GM12878 (cell line): ENCODE measurements at regions not wholly inside any gene's neighbourhood (a gene's known extent, or its start where the extent isn't known, plus 50 kb on each side); places are given as distances from the start of the nearest gene placed in this dataset.

ENCODE experiments used
- ATAC-seq: fragments of 200-7000 bp; cut with Tn5 transposase; 3 replicates; pipeline ENCODE4 v1.9.1; 2020; ENCODE audit warnings: mild to moderate bottlenecking, moderate library complexity
- BruUV-seq: library from RNA; stranded (reverse); fragments of 400-500 nt; replicated peaks from 2 replicates; lab custom pipeline; 2021; lab: Mats Ljungman, UMichigan
- CTCF ChIA-PET: fragments of 300-600 bp; sonication (Branson Sonifier 250); formaldehyde crosslinking; extraction: SDS; loops from one replicate; lab custom pipeline; 2021; ENCODE audit warnings: inconsistent platforms; lab: Yijun Ruan, JAX
- POLR2A ChIA-PET: fragments of 350-600 bp; formaldehyde crosslinking; extraction: SDS; loops from one replicate; lab custom pipeline; 2021; ENCODE audit warnings: inconsistent platforms; lab: Charles Lee
- RAD21 ChIA-PET: fragments of 300-600 bp; sonication (Branson Sonifier 250); formaldehyde crosslinking; loops from one replicate; lab custom pipeline; 2023; ENCODE audit warnings: antibody characterized with exemption; ENCODE audit not compliant: unreplicated experiment; lab: Charles Lee
- SMC1A ChIA-PET: fragments of 300-600 bp; sonication (Branson Sonifier 250); formaldehyde crosslinking; loops from one replicate; lab custom pipeline; 2023; ENCODE audit not compliant: unreplicated experiment, uncharacterized antibody; lab: Charles Lee
- DNase-seq: peaks from one replicate; pipeline ENCODE4 v3.0.0-alpha.2; 2011; ENCODE audit warnings: low read depth, low spot score
- FAIRE-seq: peaks from 3 replicates; lab custom pipeline; 2011; peaks lifted over from hg19 to GRCh38; lab: Jason Lieb, UNC
- H2AFZ ChIP-seq: 2 replicates; pipeline ENCODE4 v1.6.0; 2011; ENCODE audit warnings: low read depth, low read length, control low read depth; ENCODE audit not compliant: control insufficient read depth
- H3K27ac ChIP-seq: 2 replicates; pipeline ENCODE4 v1.5.1; 2011; ENCODE audit warnings: control low read depth; ENCODE audit not compliant: control insufficient read depth, insufficient read depth
- H3K27me3 ChIP-seq, 2 experiments: replicated peaks in 1 of 2; 2 replicates each; pipeline versions ENCODE4 v1.6.0 to v1.6.1; 2011; ENCODE audit warnings: low read length in 1 of 2; ENCODE audit not compliant: control insufficient read depth in 2 of 2, insufficient read depth in 2 of 2
- H3K36me3 ChIP-seq, 2 experiments: 2 replicates each; pipeline ENCODE4 v1.5.1; 2011; ENCODE audit warnings: low read length in 1 of 2; ENCODE audit not compliant: control insufficient read depth in 2 of 2, insufficient read depth in 2 of 2
- H3K4me1 ChIP-seq: 2 replicates; pipeline ENCODE4 v1.6.1; 2011; ENCODE audit warnings: mild to moderate bottlenecking, low read length, moderate library complexity, mixed read lengths; ENCODE audit not compliant: control insufficient read depth, insufficient read depth
- H3K4me2 ChIP-seq: 2 replicates; pipeline ENCODE4 v1.6.0; 2011; ENCODE audit warnings: control low read depth; ENCODE audit not compliant: control insufficient read depth, insufficient read depth
- H3K4me3 ChIP-seq: fragments of 200-600 bp; sonication (generic); 2 replicates; pipeline ENCODE4 v1.5.1; 2016
- H3K79me2 ChIP-seq: 2 replicates; pipeline ENCODE4 v1.6.0; 2011; ENCODE audit warnings: low read length; ENCODE audit not compliant: control insufficient read depth, insufficient read depth
- H3K9ac ChIP-seq: 2 replicates; pipeline ENCODE4 v1.8.0; 2011; ENCODE audit warnings: low read length, control low read depth, mixed read lengths; ENCODE audit not compliant: control insufficient read depth, insufficient read depth
- H3K9me3 ChIP-seq: replicated peaks from 3 replicates; pipeline ENCODE4 v1.5.1; 2011; ENCODE audit warnings: mild to moderate bottlenecking, low read length; ENCODE audit not compliant: control insufficient read depth, insufficient read depth
- H4K20me1 ChIP-seq: 2 replicates; pipeline ENCODE4 v1.6.0; 2011; ENCODE audit not compliant: control insufficient read depth, insufficient read depth
- GABPA ChIP-seq: IDR thresholded peaks from 2 replicates; pipeline ENCODE4 v1.6.1; 2014; ENCODE audit warnings: antibody characterized with exemption, low read depth, mild to moderate bottlenecking, inconsistent platforms
- NR2C2 ChIP-seq: IDR thresholded peaks from 2 replicates; pipeline ENCODE4 v1.6.1; 2011; ENCODE audit warnings: borderline replicate concordance, low read depth; ENCODE audit not compliant: control insufficient read depth, insufficient read length
- WRNIP1 ChIP-seq: IDR thresholded peaks from 2 replicates; pipeline ENCODE4 v1.6.1; 2011; ENCODE audit warnings: low read depth, low read length, improper control_type of control experiment, borderline replicate concordance
- ZBTB4 ChIP-seq: fragments of 450-650 bp; formaldehyde crosslinking; IDR thresholded peaks from 2 replicates; pipeline ENCODE4 v1.4.0; 2022; ENCODE audit warnings: mild to moderate bottlenecking, moderate library complexity
- ZZZ3 ChIP-seq: IDR thresholded peaks from 2 replicates; pipeline ENCODE4 v1.6.1; 2011; ENCODE audit warnings: low read depth; ENCODE audit not compliant: control insufficient read depth, insufficient read length
- WGBS: methylation state at CpG from one replicate; pipeline ENCODE4 v1.1.6; 2016; ENCODE audit warnings: low lambda C conversion rate; ENCODE audit not compliant: insufficient replicate concordance, insufficient coverage; ENCODE audit errors: missing lambda C conversion rate; 5-methylcytosine and 5-hydroxymethylcytosine counted together
- in situ Hi-C: fragments of 300-500 bp; cut with MboI; formaldehyde crosslinking; loops from 9 replicates; pipeline ENCODE4 v1.14.3; 2018; ENCODE audit warnings: mixed read lengths
- intact Hi-C: fragments of 100-400 bp; cut with micrococcal nuclease; formaldehyde crosslinking; loops from one replicate; pipeline ENCODE4 v1.14.2; 2022; ENCODE audit not compliant: unreplicated experiment

- Histone ChIP-seq H3K27me3 (no peaks in the 10 kb centered on the region), H3K4me3 (no peak overlapping the region), H3K4me1 (no peaks in the 10 kb centered on the region), H3K9ac (no peak overlapping the region), H2AFZ (no peak overlapping the region), H3K4me2 (no peak overlapping the region), H3K79me2 (no peaks in the 10 kb centered on the region), H4K20me1 (no peaks in the 10 kb centered on the region), H3K36me3 (no peaks in the 10 kb centered on the region), H3K9me3 (no peaks in the 10 kb centered on the region), H3K27ac (no peak overlapping the region)
- ChIA-PET POLR2A (no interaction called here), SMC1A (interaction anchor here (0.9 to 1.4 kb wide), 2 partner anchors 12 to 546 kb away, joined by 3 read pairs; no protein-coding TSS in a partner anchor), RAD21 (interaction anchor here (0.6 to 1.7 kb wide), 2 partner anchors 437 to 561 kb away, joined by 3 read pairs; no protein-coding TSS in a partner anchor), CTCF (interaction anchor here (0.6 to 1.5 kb wide), 4 partner anchors 9 to 751 kb away, joined by 3 to 7 read pairs (median 4); partner anchors contain the start of gene GRIPAP1)
- no TSS peak for BruUV-seq
- in situ Hi-C loops: no loop called here
- DNase-seq (no peak), FAIRE-seq (no peak), ATAC-seq (no peak)
- intact Hi-C loops: loop anchor here (2.0 kb wide), 1 partner anchor 461 kb away; no protein-coding TSS in a partner anchor
- no peak for TF ChIP-seq ZZZ3
- no peak for TF ChIP-seq ZBTB4
- TF ChIP-seq NR2C2: no peak
- no peak for TF ChIP-seq WRNIP1
- no peak for TF ChIP-seq GABPA
- 70% methylated on average over 5 of the region's 5 CpGs for WGBS
Observed at GRCh38 chrX:49753691-49754090, 57.9 kb upstream of the PAGE1 start.
